ENCODE measurements at regions not wholly inside any gene's neighbourhood (a gene's known extent, or its start where the extent isn't known, plus 50 kb on each side); places are given as distances from the start of the nearest gene placed in this dataset.

- no peak for TF ChIP-seq POLR2A (IDR thresholded peaks at IDR 0.05; ENCODE audit: insufficient read depth in 1 of 2, low read depth in 2 of 2, low read length in 2 of 2)
- no peak for TF ChIP-seq MXD4 (CRISPR knock-in tag; IDR thresholded peaks at IDR 0.05)
- no peak for TF ChIP-seq CTCF (CRISPR knock-in tag; IDR thresholded peaks at IDR 0.05)
- TF ChIP-seq NFE2L2 (IDR thresholded peaks at IDR 0.05; ENCODE audit: low read length) = no peak
Observed at GRCh38 chr6:51199733-51200260, 381.1 kb downstream of the TFAP2B start.
